ENCODE measurements at regions not wholly inside any gene's neighbourhood (a gene's known extent, or its start where the extent isn't known, plus 50 kb on each side); places are given as distances from the start of the nearest gene placed in this dataset.

DNA sequence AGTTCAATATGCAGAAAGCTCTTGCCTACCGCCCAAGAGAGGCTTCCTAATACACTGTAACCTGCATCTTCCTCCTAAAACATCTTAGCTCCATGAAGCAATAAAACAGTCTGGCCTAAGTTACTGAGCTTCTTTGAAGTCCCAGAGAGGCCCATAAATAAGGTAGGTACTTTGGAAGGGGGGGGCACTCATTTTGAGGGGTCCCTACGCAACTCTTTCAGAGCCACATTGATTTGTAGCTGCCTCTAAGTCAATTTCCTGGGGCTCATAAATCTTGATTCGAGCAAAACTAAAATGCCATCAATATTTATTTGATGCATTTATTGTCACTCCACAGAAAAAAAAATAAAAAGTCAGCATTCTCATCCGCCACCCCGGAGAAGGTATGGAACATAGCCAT lies 60.4 kb upstream of the SIX2 start:
- DNase-seq (ENCODE audit: low spot score), result no peak
- TF ChIP-seq, protein P1, sequence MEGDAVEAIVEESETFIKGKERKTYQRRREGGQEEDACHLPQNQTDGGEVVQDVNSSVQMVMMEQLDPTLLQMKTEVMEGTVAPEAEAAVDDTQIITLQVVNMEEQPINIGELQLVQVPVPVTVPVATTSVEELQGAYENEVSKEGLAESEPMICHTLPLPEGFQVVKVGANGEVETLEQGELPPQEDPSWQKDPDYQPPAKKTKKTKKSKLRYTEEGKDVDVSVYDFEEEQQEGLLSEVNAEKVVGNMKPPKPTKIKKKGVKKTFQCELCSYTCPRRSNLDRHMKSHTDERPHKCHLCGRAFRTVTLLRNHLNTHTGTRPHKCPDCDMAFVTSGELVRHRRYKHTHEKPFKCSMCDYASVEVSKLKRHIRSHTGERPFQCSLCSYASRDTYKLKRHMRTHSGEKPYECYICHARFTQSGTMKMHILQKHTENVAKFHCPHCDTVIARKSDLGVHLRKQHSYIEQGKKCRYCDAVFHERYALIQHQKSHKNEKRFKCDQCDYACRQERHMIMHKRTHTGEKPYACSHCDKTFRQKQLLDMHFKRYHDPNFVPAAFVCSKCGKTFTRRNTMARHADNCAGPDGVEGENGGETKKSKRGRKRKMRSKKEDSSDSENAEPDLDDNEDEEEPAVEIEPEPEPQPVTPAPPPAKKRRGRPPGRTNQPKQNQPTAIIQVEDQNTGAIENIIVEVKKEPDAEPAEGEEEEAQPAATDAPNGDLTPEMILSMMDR (IDR thresholded peaks at IDR 0.05; ENCODE audit: extremely low read depth, insufficient read depth, missing control alignments), result no peak
- in situ Hi-C loops (cut with MboI; ENCODE audit: low pct_unique_long_range_greater_than_20kb, low sequenced_read_pairs, unreplicated experiment), result no loop called here

DNA sequence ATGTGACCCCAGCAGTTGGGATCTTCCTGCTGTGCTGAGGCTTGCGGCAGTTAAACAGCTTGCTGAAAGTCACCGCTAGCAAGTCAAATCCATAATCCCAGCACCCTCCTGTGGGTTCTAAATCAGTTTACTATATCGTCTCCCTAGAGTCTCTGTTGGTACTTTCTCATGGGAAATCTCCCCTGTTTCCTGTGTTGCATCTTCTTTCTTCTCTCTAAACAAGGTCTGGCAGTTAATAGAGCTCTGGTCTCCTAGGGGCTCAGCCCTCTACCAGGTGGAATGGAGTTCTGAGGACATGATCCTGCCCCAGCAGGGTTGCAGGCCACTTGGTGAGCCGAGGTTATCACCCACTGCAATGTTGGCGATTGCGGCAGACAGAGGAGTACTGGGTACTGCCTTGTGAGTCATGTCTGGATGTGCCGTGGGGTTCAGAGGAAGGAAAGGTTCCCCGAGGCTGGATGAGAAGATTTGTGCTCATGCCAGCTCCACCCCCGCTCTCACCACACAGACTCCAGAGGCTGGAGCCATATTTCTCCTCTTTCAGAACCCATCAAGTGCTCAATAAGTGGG lies 59.4 kb upstream of the SIX2 start:
- in situ Hi-C loops (cut with MboI; ENCODE audit: low pct_unique_long_range_greater_than_20kb, low sequenced_read_pairs, unreplicated experiment), result no loop called here
- TF ChIP-seq, protein P1 (IDR thresholded peaks at IDR 0.05; ENCODE audit: extremely low read depth, insufficient read depth, missing control alignments), result no peak
- DNase-seq (ENCODE audit: low spot score), result no peak

DNA sequence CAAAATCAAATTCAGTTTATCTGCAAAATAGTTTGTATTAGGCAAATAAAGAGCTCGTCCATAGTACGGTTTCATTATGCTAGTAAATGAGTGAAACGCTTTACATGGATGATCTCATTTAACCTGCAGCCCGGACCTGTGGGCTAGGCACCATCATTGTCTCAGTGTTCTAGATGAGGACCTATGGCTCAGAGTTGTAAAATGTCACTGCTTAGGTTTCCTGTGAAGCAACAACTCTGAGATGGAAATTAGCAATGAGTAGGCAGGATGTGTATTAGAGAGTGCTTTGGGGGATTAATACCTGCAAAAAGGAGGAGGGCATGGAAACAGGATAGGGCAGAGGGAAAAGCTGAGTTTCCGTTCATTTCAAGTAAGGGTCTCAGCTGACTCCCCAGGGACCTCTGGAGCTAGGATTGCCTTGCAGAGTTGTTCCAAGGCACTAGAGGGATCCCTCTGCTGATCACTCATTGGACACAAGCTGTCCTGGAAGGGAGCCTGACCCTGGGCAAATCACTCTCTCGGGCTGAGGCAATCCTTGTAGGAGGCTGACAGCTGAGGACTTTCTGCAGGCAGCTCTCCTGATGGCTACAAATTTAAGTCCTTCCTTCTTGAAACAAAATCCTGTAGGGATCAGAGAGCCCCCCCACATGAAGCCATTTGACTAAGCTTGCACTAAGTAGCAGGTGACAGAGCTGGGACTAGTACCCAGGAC lies 58.8 kb upstream of the SIX2 start:
- in situ Hi-C loops (cut with MboI; ENCODE audit: low pct_unique_long_range_greater_than_20kb, low sequenced_read_pairs, unreplicated experiment), result no loop called here
- TF ChIP-seq, protein P1 (IDR thresholded peaks at IDR 0.05; ENCODE audit: extremely low read depth, insufficient read depth, missing control alignments), result no peak
- DNase-seq (ENCODE audit: low spot score), result no peak
